ENCODE measurements at regions not wholly inside any gene's neighbourhood (a gene's known extent, or its start where the extent isn't known, plus 50 kb on each side); places are given as distances from the start of the nearest gene placed in this dataset.

GRCh38 chr12:74394647-74395046, 143.0 kb upstream of the ATXN7L3B start:
- no CpG with 5 or more reads among the region's 1 CpG for WGBS (ENCODE audit: insufficient coverage)

GRCh38 chr12:74401035-74401434, 136.6 kb upstream of the ATXN7L3B start:
- Mint-ChIP-seq H3K36me3 (no peaks in the 10 kb centered on the region), H3K27me3 (ENCODE audit: low read depth in 3 of 3) (no peaks in the 10 kb centered on the region), H3K4me3 (no peak overlapping the region), H3K4me1 (no peaks in the 10 kb centered on the region), H3K9me3 (peaks cover 0 to 2% (median 0%) of the 10 kb centered on the region in 7 donors), H3K27ac (no peak overlapping the region)
- no peak overlapping the region for H3K4me2 ChIP-seq (replicated peaks; ENCODE audit: extremely low read depth, low read length, poor library complexity, severe bottlenecking)
- no peak overlapping the region for H3K4me3 ChIP-seq (replicated peaks in 1 of 3; ENCODE audit: low read depth in 2 of 3, low read length in 3 of 3)
- H3K36me3 ChIP-seq (replicated peaks in 1 of 2; ENCODE audit: control insufficient read depth in 1 of 2, insufficient read depth in 2 of 2, low read length in 2 of 2): no peaks in the 10 kb centered on the region
- no peak overlapping the region for H3K9ac ChIP-seq (ENCODE audit: insufficient read depth, low read length, poor library complexity, severe bottlenecking)
- no peak overlapping the region for H2AFZ ChIP-seq (ENCODE audit: insufficient read depth, low read depth, low read length, poor library complexity, severe bottlenecking)
- DNase-seq: no peak
- H3K79me2 ChIP-seq (ENCODE audit: insufficient read depth, low read length): no peaks in the 10 kb centered on the region
- TF ChIP-seq, protein P1, sequence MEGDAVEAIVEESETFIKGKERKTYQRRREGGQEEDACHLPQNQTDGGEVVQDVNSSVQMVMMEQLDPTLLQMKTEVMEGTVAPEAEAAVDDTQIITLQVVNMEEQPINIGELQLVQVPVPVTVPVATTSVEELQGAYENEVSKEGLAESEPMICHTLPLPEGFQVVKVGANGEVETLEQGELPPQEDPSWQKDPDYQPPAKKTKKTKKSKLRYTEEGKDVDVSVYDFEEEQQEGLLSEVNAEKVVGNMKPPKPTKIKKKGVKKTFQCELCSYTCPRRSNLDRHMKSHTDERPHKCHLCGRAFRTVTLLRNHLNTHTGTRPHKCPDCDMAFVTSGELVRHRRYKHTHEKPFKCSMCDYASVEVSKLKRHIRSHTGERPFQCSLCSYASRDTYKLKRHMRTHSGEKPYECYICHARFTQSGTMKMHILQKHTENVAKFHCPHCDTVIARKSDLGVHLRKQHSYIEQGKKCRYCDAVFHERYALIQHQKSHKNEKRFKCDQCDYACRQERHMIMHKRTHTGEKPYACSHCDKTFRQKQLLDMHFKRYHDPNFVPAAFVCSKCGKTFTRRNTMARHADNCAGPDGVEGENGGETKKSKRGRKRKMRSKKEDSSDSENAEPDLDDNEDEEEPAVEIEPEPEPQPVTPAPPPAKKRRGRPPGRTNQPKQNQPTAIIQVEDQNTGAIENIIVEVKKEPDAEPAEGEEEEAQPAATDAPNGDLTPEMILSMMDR (IDR thresholded peaks at IDR 0.05): no peak
- no peaks in the 10 kb centered on the region for H3K27me3 ChIP-seq (ENCODE audit: control insufficient read depth in 2 of 2, insufficient read depth in 2 of 2, low read length in 2 of 2)
- H3K27ac ChIP-seq (ENCODE audit: low read depth in 1 of 2, low read length in 2 of 2): no peak overlapping the region
- intact Hi-C loops (cut with micrococcal nuclease): no loop called here
- no CpG with 5 or more reads among the region's 2 CpGs for WGBS (ENCODE audit: insufficient coverage)
- no peaks in the 10 kb centered on the region for H4K20me1 ChIP-seq (ENCODE audit: insufficient read depth, low read length)
- no peaks in the 10 kb centered on the region for H3K4me1 ChIP-seq (ENCODE audit: control insufficient read depth in 1 of 2, insufficient read depth in 2 of 2, low read length in 2 of 2)
- no peaks in the 10 kb centered on the region for H3K9me3 ChIP-seq (replicated peaks in 1 of 2; ENCODE audit: control insufficient read depth in 1 of 2, insufficient read depth in 1 of 2, low read length in 2 of 2)

More at GRCh38 chr12:74394647-74395046, 143.0 kb upstream of the ATXN7L3B start:
- no peaks in the 10 kb centered on the region for H3K36me3 Mint-ChIP-seq
- DNase-seq: no peak
- H3K27ac Mint-ChIP-seq: no peak overlapping the region
- H3K4me3 ChIP-seq (replicated peaks in 1 of 3; ENCODE audit: low read depth in 2 of 3, low read length in 3 of 3): no peak overlapping the region
- H3K4me1 ChIP-seq (ENCODE audit: control insufficient read depth in 1 of 2, insufficient read depth in 2 of 2, low read length in 2 of 2): no peaks in the 10 kb centered on the region
- no peak overlapping the region for H3K27ac ChIP-seq (ENCODE audit: low read depth in 1 of 2, low read length in 2 of 2)
- H3K4me2 ChIP-seq (replicated peaks; ENCODE audit: extremely low read depth, low read length, poor library complexity, severe bottlenecking): no peak overlapping the region
- H3K9me3 Mint-ChIP-seq: peaks cover 3 to 14% (median 4%) of the 10 kb centered on the region in 7 donors
- intact Hi-C loops (cut with micrococcal nuclease): no loop called here
- H3K4me3 Mint-ChIP-seq: no peak overlapping the region
- H4K20me1 ChIP-seq (ENCODE audit: insufficient read depth, low read length): no peaks in the 10 kb centered on the region
- H3K27me3 Mint-ChIP-seq (ENCODE audit: low read depth in 3 of 3): peaks cover 1 to 2% (median 2%) of the 10 kb centered on the region in 3 donors
- peaks cover 0 to 19% of the 10 kb centered on the region in 2 donors for H3K9me3 ChIP-seq (replicated peaks in 1 of 2; ENCODE audit: control insufficient read depth in 1 of 2, insufficient read depth in 1 of 2, low read length in 2 of 2)
- H3K27me3 ChIP-seq (ENCODE audit: control insufficient read depth in 2 of 2, insufficient read depth in 2 of 2, low read length in 2 of 2): no peaks in the 10 kb centered on the region
- H3K4me1 Mint-ChIP-seq: no peaks in the 10 kb centered on the region
- H3K36me3 ChIP-seq (replicated peaks in 1 of 2; ENCODE audit: control insufficient read depth in 1 of 2, insufficient read depth in 2 of 2, low read length in 2 of 2): no peaks in the 10 kb centered on the region
- H3K79me2 ChIP-seq (ENCODE audit: insufficient read depth, low read length): no peaks in the 10 kb centered on the region
- no peak overlapping the region for H2AFZ ChIP-seq (ENCODE audit: insufficient read depth, low read depth, low read length, poor library complexity, severe bottlenecking)
- TF ChIP-seq, protein P1 (IDR thresholded peaks at IDR 0.05): no peak
- no peak overlapping the region for H3K9ac ChIP-seq (ENCODE audit: insufficient read depth, low read length, poor library complexity, severe bottlenecking)

Measured in CD14-positive monocyte (primary cell).